Natural killer cell (primary cell): ENCODE measurements at regions not wholly inside any gene's neighbourhood (a gene's known extent, or its start where the extent isn't known, plus 50 kb on each side); places are given as distances from the start of the nearest gene placed in this dataset.
A peak's percentile ranks its signal among the peaks of the same experiment; 100 is the strongest.

Experiments
- ATAC-seq, 3 donors: fragments of 150-1000 bp in 2 of 3; fragments of 200-7000 bp in 1 of 3; cut with Tn5 transposase; 1 replicate in 1 of 3; 2 replicates in 2 of 3; pipeline ENCODE4 v1.10.0; 2021; ENCODE audit warnings: mild to moderate bottlenecking in 2 of 3, moderate library complexity in 2 of 3
- DNase-seq, 2 donors: peaks; one replicate each; pipeline versions ENCODE4 v3.0.0 to v3.0.0-alpha.2; 2013 to 2021; ENCODE audit warnings: mixed read lengths in 1 of 2
- H3K27ac ChIP-seq: one replicate; pipeline ENCODE4 v1.5.1; 2013; ENCODE audit warnings: mild to moderate bottlenecking, low read length
- H3K27me3 ChIP-seq: one replicate; pipeline ENCODE4 v1.6.1; 2013; ENCODE audit warnings: low read length; ENCODE audit not compliant: control insufficient read depth, insufficient read depth
- H3K36me3 ChIP-seq: one replicate; pipeline ENCODE4 v1.6.1; 2013; ENCODE audit warnings: low read length; ENCODE audit not compliant: control insufficient read depth, insufficient read depth
- H3K4me1 ChIP-seq: one replicate; pipeline ENCODE4 v1.6.1; 2013; ENCODE audit warnings: low read length; ENCODE audit not compliant: control insufficient read depth, insufficient read depth
- H3K4me3 ChIP-seq: one replicate; pipeline ENCODE4 v1.5.1; 2013; ENCODE audit warnings: low read length
- H3K9me3 ChIP-seq: one replicate; pipeline ENCODE4 v1.6.1; 2013; ENCODE audit warnings: low read length; ENCODE audit not compliant: control insufficient read depth, insufficient read depth
- H3K27ac Mint-ChIP-seq, 2 donors: one replicate each; pipeline ENCODE4 v1.8.0; 2022; ENCODE audit warnings: mild to moderate bottlenecking in 2 of 2, mixed read lengths in 2 of 2, moderate library complexity in 1 of 2
- H3K27me3 Mint-ChIP-seq, 2 donors: one replicate each; pipeline ENCODE4 v1.8.0; 2022; ENCODE audit warnings: low read depth in 2 of 2, mixed read lengths in 2 of 2
- H3K36me3 Mint-ChIP-seq: one replicate; pipeline ENCODE4 v1.8.0; 2022; ENCODE audit warnings: mixed read lengths
- H3K4me1 Mint-ChIP-seq, 2 donors: one replicate each; pipeline ENCODE4 v1.8.0; 2022; ENCODE audit warnings: mixed read lengths in 2 of 2
- H3K4me3 Mint-ChIP-seq: one replicate; pipeline ENCODE4 v1.8.0; 2022; ENCODE audit warnings: mild to moderate bottlenecking, moderate library complexity, mixed read lengths
- H3K9me3 Mint-ChIP-seq, 2 donors: one replicate each; pipeline ENCODE4 v1.8.0; 2022; ENCODE audit warnings: mixed read lengths in 2 of 2
- CTCF ChIP-seq: fragments of 200-600 bp; IDR thresholded peaks from one replicate; pipeline ENCODE4 v1.8.0; 2022; ENCODE audit warnings: antibody characterized with exemption
- WGBS: methylation state at CpG from one replicate; pipeline ENCODE4 v1.1.7; 2013; ENCODE audit warnings: missing lambda C conversion rate; ENCODE audit not compliant: insufficient coverage; 5-methylcytosine and 5-hydroxymethylcytosine counted together
- intact Hi-C: fragments of 100-400 bp; cut with micrococcal nuclease; formaldehyde crosslinking; loops from one replicate; pipeline ENCODE4 v1.14.2; 2022

- peak; percentile 50 to 83 for DNase-seq
- H3K4me1 Mint-ChIP-seq, result peaks cover 14 to 43% of the 10 kb centered on the region in 2 donors
Measured at GRCh38 chr2:242031481-242032019, 162.0 kb downstream of the RTP5 start.

GRCh38 chr2:242032780-242033656, 163.5 kb downstream of the RTP5 start:
- H3K9me3 ChIP-seq, result no peaks in the 10 kb centered on the region
- Mint-ChIP-seq H3K4me1 (peaks cover 14 to 42% of the 10 kb centered on the region in 2 donors), H3K9me3 (no peaks in the 10 kb centered on the region), H3K36me3 (no peaks in the 10 kb centered on the region), H3K4me3 (no peak overlapping the region), H3K27ac (no peak overlapping the region), H3K27me3 (peaks cover 31 to 70% of the 10 kb centered on the region in 2 donors)
- no peak for ATAC-seq
- no peak for DNase-seq
- TF ChIP-seq CTCF, result no peak
- no peak overlapping the region for H3K27ac ChIP-seq
- H3K4me1 ChIP-seq, result peaks cover 30% of the 10 kb centered on the region
- no peaks in the 10 kb centered on the region for H3K36me3 ChIP-seq
- WGBS, result 80% methylated on average over 20 of the region's 20 CpGs
- intact Hi-C loops, result no loop called here
- H3K4me3 ChIP-seq, result no peak overlapping the region
- H3K27me3 ChIP-seq, result peaks cover 44% of the 10 kb centered on the region

More at GRCh38 chr2:242031481-242032019, 162.0 kb downstream of the RTP5 start:
- TF ChIP-seq CTCF, result no peak
- peak overlapping the region; percentile 6 for H3K4me3 ChIP-seq
- H3K36me3 ChIP-seq, result no peaks in the 10 kb centered on the region
- 9% methylated on average over 20 of the region's 20 CpGs for WGBS
- Mint-ChIP-seq H3K36me3 (no peaks in the 10 kb centered on the region), H3K9me3 (no peaks in the 10 kb centered on the region), H3K27ac (peak overlapping the region; percentile 53 to 56), H3K4me3 (peak overlapping the region; percentile 65), H3K27me3 (peaks cover 36 to 78% of the 10 kb centered on the region in 2 donors)
- peak; percentile 82 to 98 (median 95) for ATAC-seq
- H3K27me3 ChIP-seq, result peaks cover 49% of the 10 kb centered on the region
- H3K4me1 ChIP-seq, result peaks cover 30% of the 10 kb centered on the region
- no peak overlapping the region for H3K27ac ChIP-seq
- H3K9me3 ChIP-seq, result no peaks in the 10 kb centered on the region
- intact Hi-C loops, result no loop called here

GRCh38 chr2:242034138-242034537, 164.6 kb downstream of the RTP5 start:
- DNase-seq, result no peak
- ATAC-seq, result no peak
- Mint-ChIP-seq H3K27me3 (peaks cover 34 to 70% of the 10 kb centered on the region in 2 donors), H3K36me3 (no peaks in the 10 kb centered on the region), H3K9me3 (no peaks in the 10 kb centered on the region), H3K4me1 (peaks cover 14 to 37% of the 10 kb centered on the region in 2 donors), H3K4me3 (no peak overlapping the region), H3K27ac (no peak overlapping the region)
- whole genome bisulfite sequencing, result 83% methylated on average over 6 of the region's 6 CpGs
- H3K4me1 ChIP-seq, result peaks cover 30% of the 10 kb centered on the region
- no peak for TF ChIP-seq CTCF
- H3K4me3 ChIP-seq, result no peak overlapping the region
- H3K36me3 ChIP-seq, result no peaks in the 10 kb centered on the region
- H3K27me3 ChIP-seq, result peaks cover 38% of the 10 kb centered on the region
- no peak overlapping the region for H3K27ac ChIP-seq
- H3K9me3 ChIP-seq, result no peaks in the 10 kb centered on the region
- intact Hi-C loops, result no loop called here
